ENCODE measurements at regions not wholly inside any gene's neighbourhood (a gene's known extent, or its start where the extent isn't known, plus 50 kb on each side); places are given as distances from the start of the nearest gene placed in this dataset.

DNA sequence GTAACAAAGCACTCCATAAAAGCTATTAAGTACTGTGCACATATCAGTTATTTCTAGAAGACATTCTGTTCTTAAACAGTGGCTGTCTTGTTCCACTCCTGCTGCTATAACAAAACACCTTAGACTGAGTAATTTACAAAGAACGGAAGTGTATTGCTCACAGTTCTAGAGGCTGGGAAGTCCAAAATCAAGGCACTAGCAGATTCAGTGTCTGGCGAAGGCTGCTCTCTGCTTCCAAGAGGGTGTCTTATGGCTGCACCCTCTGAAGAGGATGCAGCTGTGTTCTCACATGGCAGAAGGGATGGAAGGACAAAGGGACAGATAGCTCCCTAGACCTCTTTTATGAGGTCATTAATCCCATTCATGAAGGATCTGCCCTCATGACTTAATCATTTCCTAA lies 424.2 kb upstream of the ZMIZ1 start:
- Histone ChIP-seq H3K9me2 (ENCODE audit: insufficient read depth) (no peaks in the 10 kb centered on the region), H3F3A (ENCODE audit: insufficient read depth, low read depth) (no peaks in the 10 kb centered on the region), H3K27me3 (ENCODE audit: insufficient read depth, low read depth) (no peaks in the 10 kb centered on the region), H3K36me3 (ENCODE audit: low read depth) (no peaks in the 10 kb centered on the region), H3K27ac (no peak overlapping the region), H3K4me3 (no peak overlapping the region), H2AFZ (no peak overlapping the region), H3K4me2 (no peak overlapping the region), H3K9me3 (ENCODE audit: insufficient read depth, low read depth) (no peaks in the 10 kb centered on the region), H3K4me1 (replicated peaks; ENCODE audit: insufficient read depth) (peaks cover 17% of the 10 kb centered on the region), H3K79me2 (ENCODE audit: low read depth) (no peaks in the 10 kb centered on the region), H4K20me1 (ENCODE audit: insufficient read depth) (no peaks in the 10 kb centered on the region)
- ChIA-PET CTCF (no interaction called here), POLR2A (ENCODE audit: unreplicated experiment) (no interaction called here)
- BruUV-seq (replicated peaks), result no TSS peak
- intact Hi-C loops (cut with micrococcal nuclease; ENCODE audit: unreplicated experiment), result no loop called here
- no peak for DNase-seq
- no peak for TF ChIP-seq EZH2 (IDR thresholded peaks at IDR 0.05; ENCODE audit: low read depth)
- TF ChIP-seq, protein P1, sequence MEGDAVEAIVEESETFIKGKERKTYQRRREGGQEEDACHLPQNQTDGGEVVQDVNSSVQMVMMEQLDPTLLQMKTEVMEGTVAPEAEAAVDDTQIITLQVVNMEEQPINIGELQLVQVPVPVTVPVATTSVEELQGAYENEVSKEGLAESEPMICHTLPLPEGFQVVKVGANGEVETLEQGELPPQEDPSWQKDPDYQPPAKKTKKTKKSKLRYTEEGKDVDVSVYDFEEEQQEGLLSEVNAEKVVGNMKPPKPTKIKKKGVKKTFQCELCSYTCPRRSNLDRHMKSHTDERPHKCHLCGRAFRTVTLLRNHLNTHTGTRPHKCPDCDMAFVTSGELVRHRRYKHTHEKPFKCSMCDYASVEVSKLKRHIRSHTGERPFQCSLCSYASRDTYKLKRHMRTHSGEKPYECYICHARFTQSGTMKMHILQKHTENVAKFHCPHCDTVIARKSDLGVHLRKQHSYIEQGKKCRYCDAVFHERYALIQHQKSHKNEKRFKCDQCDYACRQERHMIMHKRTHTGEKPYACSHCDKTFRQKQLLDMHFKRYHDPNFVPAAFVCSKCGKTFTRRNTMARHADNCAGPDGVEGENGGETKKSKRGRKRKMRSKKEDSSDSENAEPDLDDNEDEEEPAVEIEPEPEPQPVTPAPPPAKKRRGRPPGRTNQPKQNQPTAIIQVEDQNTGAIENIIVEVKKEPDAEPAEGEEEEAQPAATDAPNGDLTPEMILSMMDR (conservative IDR thresholded peaks at IDR 0.05), result no peak

DNA sequence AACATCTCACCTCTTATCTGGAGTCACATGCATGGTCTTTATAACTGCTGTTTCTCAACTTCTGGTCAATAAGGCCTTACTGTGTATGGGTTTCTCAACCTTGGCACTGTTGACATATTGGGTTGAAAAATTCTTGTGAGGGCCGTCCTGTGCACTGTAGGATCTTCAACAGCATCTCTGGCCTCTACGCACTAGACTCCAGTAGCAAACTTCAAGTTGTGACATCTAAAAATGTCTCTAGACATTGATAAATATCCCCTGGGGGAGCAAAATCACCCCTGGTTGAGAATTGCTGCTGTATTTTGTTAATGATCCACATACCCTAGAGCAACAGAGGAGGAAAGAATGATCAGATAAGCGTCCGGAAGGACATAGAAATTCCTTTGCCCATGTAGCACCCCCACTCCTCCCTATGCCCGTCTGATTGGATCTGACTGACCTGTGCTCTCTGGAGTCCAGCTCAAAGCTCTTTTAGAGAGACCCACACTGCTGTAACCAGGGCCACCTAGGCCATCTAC lies 423.5 kb upstream of the ZMIZ1 start:
- Histone ChIP-seq H3K9me3 (ENCODE audit: insufficient read depth, low read depth) (no peaks in the 10 kb centered on the region), H3K4me1 (replicated peaks; ENCODE audit: insufficient read depth) (peaks cover 17% of the 10 kb centered on the region), H3K4me2 (no peak overlapping the region), H3F3A (ENCODE audit: insufficient read depth, low read depth) (no peaks in the 10 kb centered on the region), H3K4me3 (no peak overlapping the region), H3K27me3 (ENCODE audit: insufficient read depth, low read depth) (no peaks in the 10 kb centered on the region), H3K27ac (no peak overlapping the region), H3K36me3 (ENCODE audit: low read depth) (no peaks in the 10 kb centered on the region), H3K9me2 (ENCODE audit: insufficient read depth) (no peaks in the 10 kb centered on the region), H3K79me2 (ENCODE audit: low read depth) (no peaks in the 10 kb centered on the region), H2AFZ (no peak overlapping the region), H4K20me1 (ENCODE audit: insufficient read depth) (no peaks in the 10 kb centered on the region)
- no TSS peak for BruUV-seq (replicated peaks)
- ChIA-PET POLR2A (ENCODE audit: unreplicated experiment) (no interaction called here), CTCF (no interaction called here)
- no peak for TF ChIP-seq EZH2 (IDR thresholded peaks at IDR 0.05; ENCODE audit: low read depth)
- TF ChIP-seq, protein P1 (conservative IDR thresholded peaks at IDR 0.05), result no peak
- no peak for DNase-seq
- intact Hi-C loops (cut with micrococcal nuclease; ENCODE audit: unreplicated experiment), result no loop called here

DNA sequence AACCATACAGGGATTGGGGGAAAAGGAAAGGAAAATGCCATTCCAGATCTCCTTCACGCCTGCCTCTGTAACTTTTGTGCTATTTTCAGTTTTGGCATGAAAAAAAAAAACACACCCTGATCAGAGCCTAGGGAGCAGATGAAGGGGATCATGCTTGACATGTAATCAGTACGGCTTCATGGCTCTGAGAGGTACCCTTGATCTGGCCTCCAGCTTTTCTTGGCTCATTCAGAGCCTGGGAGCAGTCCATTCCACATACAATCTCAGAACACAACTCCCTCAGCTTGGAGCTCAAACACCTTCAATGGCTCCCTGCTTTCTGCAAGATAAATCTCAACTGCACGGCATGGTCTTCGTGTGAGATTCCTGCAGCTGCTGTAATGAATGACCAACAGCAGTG lies 422.8 kb upstream of the ZMIZ1 start:
- Histone ChIP-seq H3K4me3 (no peak overlapping the region), H3K9me2 (ENCODE audit: insufficient read depth) (no peaks in the 10 kb centered on the region), H4K20me1 (ENCODE audit: insufficient read depth) (no peaks in the 10 kb centered on the region), H3K79me2 (ENCODE audit: low read depth) (no peaks in the 10 kb centered on the region), H3K9me3 (ENCODE audit: insufficient read depth, low read depth) (no peaks in the 10 kb centered on the region), H3K4me1 (replicated peaks; ENCODE audit: insufficient read depth) (peaks cover 17% of the 10 kb centered on the region), H3K27ac (no peak overlapping the region), H2AFZ (no peak overlapping the region), H3F3A (ENCODE audit: insufficient read depth, low read depth) (no peaks in the 10 kb centered on the region), H3K27me3 (ENCODE audit: insufficient read depth, low read depth) (no peaks in the 10 kb centered on the region), H3K4me2 (no peak overlapping the region), H3K36me3 (ENCODE audit: low read depth) (no peaks in the 10 kb centered on the region)
- no TSS peak for BruUV-seq (replicated peaks)
- DNase-seq, result no peak
- intact Hi-C loops (cut with micrococcal nuclease; ENCODE audit: unreplicated experiment), result no loop called here
- TF ChIP-seq, protein P1 (conservative IDR thresholded peaks at IDR 0.05), result no peak
- TF ChIP-seq EZH2 (IDR thresholded peaks at IDR 0.05; ENCODE audit: low read depth), result no peak
- POLR2A ChIA-PET (ENCODE audit: unreplicated experiment), result no interaction called here
- CTCF ChIA-PET, result no interaction called here

All from PC-9 (cell line).